ENCODE measurements at regions not wholly inside any gene's neighbourhood (a gene's known extent, or its start where the extent isn't known, plus 50 kb on each side); places are given as distances from the start of the nearest gene placed in this dataset.

GRCh38 chr2:139099721-139100120, 319.5 kb upstream of the NXPH2 start:
- H3K27ac ChIP-seq (replicated peaks) = no peak overlapping the region
- no peak for DNase-seq (ENCODE audit: low read depth in 1 of 2, low spot score in 1 of 2)
- TF ChIP-seq REST (IDR thresholded peaks at IDR 0.05; ENCODE audit: insufficient replicate concordance, low read depth) (no peak), GABPA (IDR thresholded peaks at IDR 0.05; ENCODE audit: low read depth) (no peak), SPI1 (IDR thresholded peaks at IDR 0.05; ENCODE audit: borderline replicate concordance, low read depth) (no peak), CTCF (IDR thresholded peaks at IDR 0.05; ENCODE audit: insufficient read depth, low read length) (no peak), POLR2AphosphoS5 (IDR thresholded peaks at IDR 0.05; ENCODE audit: low read depth) (no peak)
- no peaks in the 10 kb centered on the region for H3K27me3 ChIP-seq (ENCODE audit: insufficient read depth, poor library complexity, severe bottlenecking)
- H3K4me3 ChIP-seq (replicated peaks; ENCODE audit: insufficient read depth, low read length) = no peak overlapping the region

- Histone ChIP-seq H3K27me3 (ENCODE audit: insufficient read depth, poor library complexity, severe bottlenecking) (no peaks in the 10 kb centered on the region), H3K4me3 (replicated peaks; ENCODE audit: insufficient read depth, low read length) (no peak overlapping the region), H3K27ac (replicated peaks) (no peak overlapping the region)
- DNase-seq (ENCODE audit: low read depth in 1 of 2, low spot score in 1 of 2) = no peak
- TF ChIP-seq REST (IDR thresholded peaks at IDR 0.05; ENCODE audit: insufficient replicate concordance, low read depth) = no peak
- no peak for TF ChIP-seq POLR2AphosphoS5 (IDR thresholded peaks at IDR 0.05; ENCODE audit: low read depth)
- no peak for TF ChIP-seq CTCF (IDR thresholded peaks at IDR 0.05; ENCODE audit: insufficient read depth, low read length)
- TF ChIP-seq GABPA (IDR thresholded peaks at IDR 0.05; ENCODE audit: low read depth) = no peak
- TF ChIP-seq SPI1 (IDR thresholded peaks at IDR 0.05; ENCODE audit: borderline replicate concordance, low read depth) = no peak
Measured at GRCh38 chr2:139098961-139099360, 318.8 kb upstream of the NXPH2 start.

- no peak for DNase-seq (ENCODE audit: low read depth in 1 of 2, low spot score in 1 of 2)
- Histone ChIP-seq H3K4me3 (replicated peaks; ENCODE audit: insufficient read depth, low read length) (no peak overlapping the region), H3K27ac (replicated peaks) (no peak overlapping the region), H3K27me3 (ENCODE audit: insufficient read depth, poor library complexity, severe bottlenecking) (no peaks in the 10 kb centered on the region)
- no peak for TF ChIP-seq CTCF (IDR thresholded peaks at IDR 0.05; ENCODE audit: insufficient read depth, low read length)
- TF ChIP-seq POLR2AphosphoS5 (IDR thresholded peaks at IDR 0.05; ENCODE audit: low read depth) = no peak
- no peak for TF ChIP-seq REST (IDR thresholded peaks at IDR 0.05; ENCODE audit: insufficient replicate concordance, low read depth)
- no peak for TF ChIP-seq GABPA (IDR thresholded peaks at IDR 0.05; ENCODE audit: low read depth)
- TF ChIP-seq SPI1 (IDR thresholded peaks at IDR 0.05; ENCODE audit: borderline replicate concordance, low read depth) = no peak
Measured at GRCh38 chr2:139083121-139083520, 302.9 kb upstream of the NXPH2 start.
